A204.1 (cell line): ENCODE measurements at regions not wholly inside any gene's neighbourhood (a gene's known extent, or its start where the extent isn't known, plus 50 kb on each side); places are given as distances from the start of the nearest gene placed in this dataset.
"Not testable (repeated sequence)": the region's sequence is repeated elsewhere in the genome, so short reads cannot be mapped to it uniquely, and the experiment has no call there.

Source experiments
- FAIRE-seq: peaks from 2 replicates; lab custom pipeline; 2012; peaks lifted over from hg19 to GRCh38; lab: Jason Lieb, UNC

- FAIRE-seq, result no peak
Measured at GRCh38 chr12:90828621-90829020, 126.4 kb downstream of the CCER1 start.

GRCh38 chr12:90827567-90827966, 127.4 kb downstream of the CCER1 start:
- no peak for FAIRE-seq

- no peak for FAIRE-seq
Measured at GRCh38 chr12:90826036-90826435, 128.9 kb downstream of the CCER1 start.

- FAIRE-seq, result no peak
Measured at GRCh38 chr12:90823859-90824258, 131.1 kb downstream of the CCER1 start.

GRCh38 chr12:90819709-90820108, 135.3 kb downstream of the CCER1 start:
- no peak for FAIRE-seq

- no peak for FAIRE-seq
Measured at GRCh38 chr12:90816353-90817089, 138.5 kb downstream of the CCER1 start.

GRCh38 chr12:90809940-90810339, 145.0 kb downstream of the CCER1 start:
- no peak for FAIRE-seq

- FAIRE-seq, result no peak
Measured at GRCh38 chr12:90808568-90808967, 146.4 kb downstream of the CCER1 start.

- FAIRE-seq, result no peak
Measured at GRCh38 chr12:90802727-90803126, 152.2 kb downstream of the CCER1 start.

- no peak for FAIRE-seq
Measured at GRCh38 chr12:90801776-90802175, 153.2 kb downstream of the CCER1 start.

GRCh38 chr12:90794212-90794611, 160.8 kb downstream of the CCER1 start:
- FAIRE-seq, result no peak

GRCh38 chr12:90792718-90793117, 162.3 kb downstream of the CCER1 start:
- FAIRE-seq, result not testable (repeated sequence)

GRCh38 chr12:90791445-90791844, 163.5 kb downstream of the CCER1 start:
- FAIRE-seq, result no peak

GRCh38 chr12:90790747-90791146, 164.2 kb downstream of the CCER1 start:
- no peak for FAIRE-seq

- FAIRE-seq, result no peak
Measured at GRCh38 chr12:90773491-90773890, 181.5 kb downstream of the CCER1 start.

- no peak for FAIRE-seq
Measured at GRCh38 chr12:90770861-90771260, 184.1 kb downstream of the CCER1 start.

GRCh38 chr12:90757957-90758356, 197.0 kb downstream of the CCER1 start:
- no peak for FAIRE-seq

GRCh38 chr12:90745211-90745610, 209.8 kb downstream of the CCER1 start:
- FAIRE-seq, result no peak

- no peak for FAIRE-seq
Measured at GRCh38 chr12:90741611-90742010, 213.4 kb downstream of the CCER1 start.

- no peak for FAIRE-seq
Measured at GRCh38 chr12:90729736-90730135, 225.2 kb downstream of the CCER1 start.

- no peak for FAIRE-seq
Measured at GRCh38 chr12:90712671-90713070, 242.3 kb downstream of the CCER1 start.

- no peak for FAIRE-seq
Measured at GRCh38 chr12:90710711-90711110, 244.3 kb downstream of the CCER1 start.

GRCh38 chr12:90706036-90706435, 248.9 kb downstream of the CCER1 start:
- FAIRE-seq, result no peak

GRCh38 chr12:90695415-90695814, 259.6 kb downstream of the CCER1 start:
- no peak for FAIRE-seq

- FAIRE-seq, result no peak
Measured at GRCh38 chr12:90690120-90690519, 264.9 kb downstream of the CCER1 start.
